CD4-positive, CD25-positive, alpha-beta regulatory T cell (primary cell): ENCODE measurements at regions not wholly inside any gene's neighbourhood (a gene's known extent, or its start where the extent isn't known, plus 50 kb on each side); places are given as distances from the start of the nearest gene placed in this dataset.

Experiments used
- ATAC-seq, 2 donors: fragments of 150-1000 bp; cut with Tn5 transposase; one replicate each; pipeline ENCODE4 v1.10.0; 2021; ENCODE audit warnings: low read depth in 2 of 2, moderate number of reproducible peaks in 2 of 2, moderate library complexity in 1 of 2
- DNase-seq, 3 donors: peaks; one replicate each; pipeline versions ENCODE4 v3.0.0 to v3.0.0-alpha.2; 2012 to 2022; ENCODE audit warnings: mixed read lengths in 1 of 3
- H3K27ac ChIP-seq: one replicate; pipeline ENCODE4 v1.7.0; 2013; ENCODE audit warnings: mild to moderate bottlenecking, low read length; ENCODE audit not compliant: insufficient read depth, poor library complexity, severe bottlenecking
- H3K27me3 ChIP-seq: one replicate; pipeline ENCODE4 v1.7.0; 2013; ENCODE audit warnings: low read length; ENCODE audit not compliant: control insufficient read depth, insufficient read depth
- H3K36me3 ChIP-seq: one replicate; pipeline ENCODE4 v1.7.0; 2013; ENCODE audit warnings: mild to moderate bottlenecking, low read length, moderate library complexity; ENCODE audit not compliant: control insufficient read depth, insufficient read depth
- H3K4me1 ChIP-seq: 2 replicates; pipeline ENCODE4 v1.7.0; 2013; ENCODE audit warnings: mild to moderate bottlenecking, low read length; ENCODE audit not compliant: insufficient read depth, control insufficient read depth, poor library complexity, severe bottlenecking
- H3K4me3 ChIP-seq: one replicate; pipeline ENCODE4 v1.7.0; 2013; ENCODE audit warnings: low read depth, mild to moderate bottlenecking, low read length, moderate library complexity
- H3K9me3 ChIP-seq, 2 experiments: 1 replicate in 1 of 2; 2 replicates in 1 of 2; pipeline ENCODE4 v1.7.0; 2013; ENCODE audit warnings: low read length in 2 of 2, mild to moderate bottlenecking in 1 of 2, moderate library complexity in 1 of 2; ENCODE audit not compliant: control insufficient read depth in 2 of 2
- H3K27ac Mint-ChIP-seq, 3 donors: one replicate each; pipeline ENCODE4 v1.8.0; 2020 to 2022; ENCODE audit warnings: mild to moderate bottlenecking in 3 of 3, mixed read lengths in 3 of 3, moderate library complexity in 2 of 3
- H3K27me3 Mint-ChIP-seq: one replicate; pipeline ENCODE4 v1.8.0; 2022; ENCODE audit warnings: mild to moderate bottlenecking, mixed read lengths
- H3K36me3 Mint-ChIP-seq: one replicate; pipeline ENCODE4 v1.8.0; 2020; ENCODE audit warnings: mixed read lengths
- H3K4me1 Mint-ChIP-seq, 4 donors: one replicate each; pipeline ENCODE4 v1.8.0; 2020 to 2022; ENCODE audit warnings: mixed read lengths in 4 of 4, mild to moderate bottlenecking in 1 of 4
- H3K4me3 Mint-ChIP-seq, 4 donors: one replicate each; pipeline ENCODE4 v1.8.0; 2020 to 2022; ENCODE audit warnings: mild to moderate bottlenecking in 4 of 4, mixed read lengths in 4 of 4, moderate library complexity in 3 of 4
- H3K9me3 Mint-ChIP-seq, 7 donors: one replicate each; pipeline ENCODE4 v1.8.0; 2020 to 2022; ENCODE audit warnings: mixed read lengths in 7 of 7, mild to moderate bottlenecking in 3 of 7, moderate library complexity in 2 of 7

- no peak for DNase-seq
- Histone ChIP-seq H3K27ac (no peak overlapping the region), H3K27me3 (peaks cover 5% of the 10 kb centered on the region), H3K4me1 (no peaks in the 10 kb centered on the region), H3K4me3 (no peak overlapping the region), H3K36me3 (no peaks in the 10 kb centered on the region), H3K9me3 (no peaks in the 10 kb centered on the region)
- Mint-ChIP-seq H3K36me3 (no peaks in the 10 kb centered on the region), H3K9me3 (peaks cover 0 to 2% (median 0%) of the 10 kb centered on the region in 7 donors), H3K4me3 (no peak overlapping the region), H3K27me3 (peaks cover 29% of the 10 kb centered on the region), H3K27ac (no peak overlapping the region), H3K4me1 (no peaks in the 10 kb centered on the region)
- ATAC-seq = no peak
Measured at GRCh38 chr1:203937678-203938330, 76.4 kb downstream of the SNRPE start.

DNA sequence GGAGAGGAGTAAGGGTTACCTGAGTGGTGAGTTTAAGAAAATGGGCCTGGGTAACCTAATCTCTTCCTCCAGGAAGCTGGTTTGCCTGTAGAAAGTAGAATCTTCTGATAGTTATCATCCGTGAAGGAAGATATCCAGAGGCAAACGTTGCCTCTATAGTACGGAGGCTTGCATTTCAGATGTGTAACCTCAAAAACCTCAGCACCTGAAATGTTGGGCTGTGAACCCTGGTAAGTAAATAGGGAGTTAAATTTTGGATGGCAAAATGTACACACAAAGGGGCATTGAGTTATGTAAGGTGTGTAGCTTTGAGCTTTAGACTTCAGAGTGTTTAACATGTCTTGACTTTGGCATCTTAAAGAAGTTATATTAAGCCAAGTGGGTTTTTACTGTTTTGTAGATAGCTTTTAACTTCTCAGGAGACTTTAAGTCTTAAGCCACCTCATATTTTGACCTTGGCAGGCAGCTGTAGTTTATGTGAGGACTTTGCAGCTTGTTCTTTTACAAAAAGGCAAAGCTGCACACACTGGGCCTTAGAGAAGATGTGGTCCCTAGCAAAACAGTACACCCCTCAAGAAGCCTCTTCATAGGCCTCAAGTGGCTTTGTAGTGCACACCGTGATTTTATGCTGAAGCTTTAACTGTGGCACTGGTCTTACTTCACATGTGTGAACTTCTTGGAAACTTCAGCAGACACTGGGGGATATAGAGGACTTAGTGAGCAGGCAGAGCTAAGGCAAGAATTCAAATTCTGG, 83.4 kb downstream of the SNRPE start:
- no peaks in the 10 kb centered on the region for H3K9me3 ChIP-seq
- no peak for ATAC-seq
- H3K4me3 ChIP-seq = no peak overlapping the region
- Mint-ChIP-seq H3K4me3 (peak overlapping the region in 1 of 4 donors; percentile 7), H3K36me3 (no peaks in the 10 kb centered on the region), H3K27ac (no peak overlapping the region), H3K9me3 (no peaks in the 10 kb centered on the region), H3K27me3 (peaks cover 28% of the 10 kb centered on the region), H3K4me1 (no peaks in the 10 kb centered on the region)
- H3K27me3 ChIP-seq = peaks cover 2% of the 10 kb centered on the region
- no peak for DNase-seq
- H3K36me3 ChIP-seq = no peaks in the 10 kb centered on the region
- H3K27ac ChIP-seq = no peak overlapping the region
- H3K4me1 ChIP-seq = no peaks in the 10 kb centered on the region

DNA sequence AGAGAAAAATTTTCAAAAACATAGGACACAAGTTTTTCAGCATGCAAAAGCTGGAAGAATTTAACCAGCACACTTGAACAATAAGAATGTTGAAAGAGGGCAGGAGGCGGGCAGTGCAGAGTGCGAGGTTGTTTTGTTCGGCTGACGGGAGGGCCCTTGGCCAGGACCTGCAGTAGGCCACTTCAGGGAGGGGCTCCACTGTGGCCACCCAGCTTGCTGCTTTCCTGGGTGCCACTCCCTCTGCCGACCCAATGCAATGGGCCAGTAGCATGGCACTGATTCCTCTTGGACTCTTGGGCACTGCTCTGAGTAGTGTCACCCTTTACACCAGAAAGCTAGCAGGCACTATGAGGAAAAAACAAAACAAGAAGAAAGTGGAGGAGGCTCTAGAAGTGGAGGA, 92.9 kb downstream of the SNRPE start:
- Mint-ChIP-seq H3K4me3 (no peak overlapping the region), H3K27me3 (peaks cover 23% of the 10 kb centered on the region), H3K36me3 (no peaks in the 10 kb centered on the region), H3K27ac (no peak overlapping the region), H3K4me1 (no peaks in the 10 kb centered on the region), H3K9me3 (peaks cover 0 to 22% (median 9%) of the 10 kb centered on the region in 7 donors)
- no peak overlapping the region for H3K27ac ChIP-seq
- H3K4me1 ChIP-seq = no peaks in the 10 kb centered on the region
- no peaks in the 10 kb centered on the region for H3K36me3 ChIP-seq
- H3K27me3 ChIP-seq = peaks cover 2% of the 10 kb centered on the region
- H3K9me3 ChIP-seq = peaks cover 3 to 5% of the 10 kb centered on the region in 2 experiments
- DNase-seq (no peak), ATAC-seq (no peak)
- H3K4me3 ChIP-seq = no peak overlapping the region

GRCh38 chr1:203954788-203955552, 93.6 kb downstream of the SNRPE start:
- no peak for ATAC-seq
- peaks cover 0 to 22% (median 9%) of the 10 kb centered on the region in 7 donors for H3K9me3 Mint-ChIP-seq
- H3K36me3 ChIP-seq = no peaks in the 10 kb centered on the region
- no peak for DNase-seq
- H3K4me1 ChIP-seq = no peaks in the 10 kb centered on the region
- no peak overlapping the region for H3K4me3 Mint-ChIP-seq
- peaks cover 25% of the 10 kb centered on the region for H3K27me3 Mint-ChIP-seq
- no peaks in the 10 kb centered on the region for H3K4me1 Mint-ChIP-seq
- no peaks in the 10 kb centered on the region for H3K36me3 Mint-ChIP-seq
- H3K9me3 ChIP-seq = peaks cover 3 to 5% of the 10 kb centered on the region in 2 experiments
- H3K27ac ChIP-seq = no peak overlapping the region
- H3K4me3 ChIP-seq = no peak overlapping the region
- H3K27me3 ChIP-seq = peaks cover 2% of the 10 kb centered on the region
- H3K27ac Mint-ChIP-seq = no peak overlapping the region

- Histone ChIP-seq H3K4me3 (no peak overlapping the region), H3K27me3 (no peaks in the 10 kb centered on the region), H3K27ac (no peak overlapping the region), H3K36me3 (no peaks in the 10 kb centered on the region), H3K4me1 (no peaks in the 10 kb centered on the region), H3K9me3 (peaks cover 0 to 4% of the 10 kb centered on the region in 2 experiments)
- Mint-ChIP-seq H3K27me3 (peaks cover 20% of the 10 kb centered on the region), H3K27ac (no peak overlapping the region), H3K4me3 (no peak overlapping the region), H3K9me3 (peaks cover 0 to 14% (median 5%) of the 10 kb centered on the region in 7 donors), H3K36me3 (no peaks in the 10 kb centered on the region), H3K4me1 (no peaks in the 10 kb centered on the region)
- DNase-seq (no peak), ATAC-seq (no peak)
Measured at GRCh38 chr1:203968761-203969160, 104.2 kb upstream of the SOX13 start.

GRCh38 chr1:203969846-203970245, 103.1 kb upstream of the SOX13 start:
- Histone ChIP-seq H3K27ac (no peak overlapping the region), H3K9me3 (peaks cover 9 to 10% of the 10 kb centered on the region in 2 experiments), H3K4me3 (no peak overlapping the region), H3K27me3 (no peaks in the 10 kb centered on the region), H3K4me1 (no peaks in the 10 kb centered on the region), H3K36me3 (no peaks in the 10 kb centered on the region)
- peaks cover 13% of the 10 kb centered on the region for H3K27me3 Mint-ChIP-seq
- H3K36me3 Mint-ChIP-seq = no peaks in the 10 kb centered on the region
- no peak overlapping the region for H3K4me3 Mint-ChIP-seq
- DNase-seq (no peak), ATAC-seq (no peak)
- no peak overlapping the region for H3K27ac Mint-ChIP-seq
- peaks cover 0 to 14% (median 10%) of the 10 kb centered on the region in 7 donors for H3K9me3 Mint-ChIP-seq
- no peaks in the 10 kb centered on the region for H3K4me1 Mint-ChIP-seq

GRCh38 chr1:203985044-203985443, 87.9 kb upstream of the SOX13 start:
- Mint-ChIP-seq H3K27ac (no peak overlapping the region), H3K36me3 (no peaks in the 10 kb centered on the region), H3K27me3 (peaks cover 38% of the 10 kb centered on the region), H3K4me3 (no peak overlapping the region), H3K9me3 (peaks cover 0 to 2% (median 0%) of the 10 kb centered on the region in 7 donors), H3K4me1 (no peaks in the 10 kb centered on the region)
- peaks cover 2% of the 10 kb centered on the region for H3K27me3 ChIP-seq
- no peak overlapping the region for H3K4me3 ChIP-seq
- DNase-seq = no peak
- no peaks in the 10 kb centered on the region for H3K4me1 ChIP-seq
- ATAC-seq = no peak
- no peaks in the 10 kb centered on the region for H3K9me3 ChIP-seq
- H3K27ac ChIP-seq = no peak overlapping the region
- no peaks in the 10 kb centered on the region for H3K36me3 ChIP-seq
